HG03139 (cell line): ENCODE measurements at regions not wholly inside any gene's neighbourhood (a gene's known extent, or its start where the extent isn't known, plus 50 kb on each side); places are given as distances from the start of the nearest gene placed in this dataset.
"Not testable (repeated sequence)": the region's sequence is repeated elsewhere in the genome, so short reads cannot be mapped to it uniquely, and the experiment has no call there.

Source experiments
- ATAC-seq: cut with Tn5 transposase; IDR thresholded peaks from one replicate; pipeline ENCODE4 v1.9.1; 2021; ENCODE audit not compliant: unreplicated experiment

DNA sequence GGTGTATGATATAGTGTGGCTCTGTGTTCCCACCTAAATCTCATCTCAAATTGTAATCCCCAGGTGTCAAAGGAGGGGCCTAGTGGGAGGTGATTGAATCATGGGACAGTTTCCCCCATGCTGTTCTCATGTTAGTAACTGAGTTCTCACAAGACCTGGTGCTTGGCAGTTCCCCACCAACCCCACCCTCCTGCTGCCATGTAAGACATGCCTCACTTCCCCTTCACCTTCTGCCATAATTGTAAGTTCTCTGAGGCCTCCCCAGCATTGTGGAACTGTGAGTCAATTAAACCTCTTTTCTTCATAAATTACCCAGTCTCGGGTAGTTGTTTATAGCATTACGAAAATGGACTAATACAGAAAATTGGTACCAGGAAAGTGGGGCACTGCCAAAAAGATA lies 1705.3 kb downstream of the NCAM2 start:
- no peak for ATAC-seq

DNA sequence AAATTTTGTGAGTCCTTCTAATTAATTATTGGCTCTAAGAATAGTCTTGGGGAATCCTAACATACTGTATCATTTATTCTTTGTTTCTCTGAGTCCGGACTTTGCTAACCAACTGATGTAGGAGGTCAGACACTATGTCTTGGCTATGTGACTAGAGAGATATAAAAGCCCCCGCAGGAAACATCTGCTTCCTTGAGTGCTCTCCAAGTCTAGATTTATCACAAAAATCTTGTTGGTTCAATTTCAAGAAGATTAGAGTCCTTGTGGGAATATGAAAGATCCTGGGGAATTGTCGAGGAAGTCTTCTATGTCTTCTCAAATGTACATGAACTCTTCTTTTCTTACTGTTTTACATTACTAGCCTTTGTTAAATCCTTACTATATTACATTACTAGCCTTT lies 1712.5 kb downstream of the NCAM2 start:
- ATAC-seq: no peak

DNA sequence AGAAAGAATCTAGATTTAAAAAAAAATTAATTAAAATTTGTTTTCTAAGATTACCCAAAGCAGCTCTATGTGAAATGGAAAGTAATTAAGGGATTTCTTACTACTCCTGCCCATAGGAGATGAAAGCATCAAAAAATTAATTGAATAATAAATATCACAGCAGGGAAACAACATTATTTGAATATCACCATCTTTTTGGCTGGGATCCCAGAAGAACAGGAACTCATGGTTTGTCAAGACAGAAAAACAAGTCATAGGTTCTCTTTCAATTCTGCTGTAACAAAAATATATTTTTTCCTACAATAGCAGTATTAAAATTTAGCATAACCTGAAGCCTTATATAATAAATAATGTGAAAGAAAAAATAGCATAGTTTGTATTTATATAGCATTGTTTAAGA lies 1713.4 kb downstream of the NCAM2 start:
- ATAC-seq: no peak

DNA sequence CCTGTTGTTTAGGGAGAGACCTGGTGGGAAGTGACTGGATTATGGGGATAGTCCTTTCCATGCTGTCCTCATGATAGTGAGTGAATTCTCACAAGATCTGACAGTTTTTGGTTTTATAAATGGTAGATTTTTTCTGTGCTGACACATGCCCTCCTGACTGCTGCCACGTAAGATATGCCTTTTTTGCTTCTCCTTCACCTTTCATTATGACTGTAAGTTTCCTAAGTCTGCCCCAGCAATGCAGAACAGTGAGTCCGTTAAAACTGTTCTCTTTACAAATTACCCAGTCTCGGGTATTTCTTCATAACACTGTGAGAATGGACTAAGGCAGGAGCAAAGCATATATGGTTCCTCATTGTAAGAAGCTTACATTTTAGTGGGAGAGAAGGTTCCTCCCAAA lies 1727.2 kb downstream of the NCAM2 start:
- ATAC-seq: no peak

DNA sequence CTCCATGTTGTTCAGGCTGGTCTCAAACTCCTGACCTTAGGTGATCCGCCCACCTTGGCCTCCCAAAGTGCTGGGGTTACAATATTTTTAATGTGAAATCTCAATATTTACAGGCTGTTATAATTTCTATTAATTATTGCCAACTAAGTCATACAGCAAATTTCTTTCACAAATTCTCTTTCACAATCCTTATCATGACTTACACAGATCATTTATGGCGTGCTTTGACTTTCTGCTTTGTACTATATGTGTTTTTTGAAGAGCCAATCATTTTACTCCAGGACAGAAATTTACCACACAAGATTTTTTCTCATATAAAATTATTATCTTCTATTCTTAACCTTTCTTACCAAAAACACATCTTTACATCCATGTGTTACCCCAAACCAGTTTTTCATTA lies 1729.9 kb downstream of the NCAM2 start:
- ATAC-seq: no peak

- no peak for ATAC-seq
Observed at GRCh38 chr21:22743085-22743484, 1744.9 kb downstream of the NCAM2 start.

- ATAC-seq: no peak
Observed at GRCh38 chr21:22754746-22755145, 1756.5 kb downstream of the NCAM2 start.

DNA sequence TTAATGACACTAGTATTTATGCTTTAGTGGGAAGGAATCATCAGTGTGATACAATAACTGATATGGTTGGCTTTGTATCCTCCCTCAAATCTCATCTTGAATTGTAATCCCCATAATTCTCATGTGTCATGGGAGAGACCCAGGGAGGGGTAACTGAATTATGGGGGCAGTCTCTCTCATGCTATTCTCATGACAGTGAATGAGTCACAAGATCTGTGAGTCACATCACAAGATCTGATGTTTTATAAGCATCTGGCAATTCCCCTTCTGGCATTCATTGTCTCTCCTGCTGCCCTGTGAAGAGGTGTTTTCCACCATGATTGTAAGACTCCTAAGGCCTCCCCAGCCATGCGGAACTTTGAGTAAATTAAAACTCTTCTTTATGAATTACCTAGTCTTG lies 1760.3 kb downstream of the NCAM2 start:
- no peak for ATAC-seq

DNA sequence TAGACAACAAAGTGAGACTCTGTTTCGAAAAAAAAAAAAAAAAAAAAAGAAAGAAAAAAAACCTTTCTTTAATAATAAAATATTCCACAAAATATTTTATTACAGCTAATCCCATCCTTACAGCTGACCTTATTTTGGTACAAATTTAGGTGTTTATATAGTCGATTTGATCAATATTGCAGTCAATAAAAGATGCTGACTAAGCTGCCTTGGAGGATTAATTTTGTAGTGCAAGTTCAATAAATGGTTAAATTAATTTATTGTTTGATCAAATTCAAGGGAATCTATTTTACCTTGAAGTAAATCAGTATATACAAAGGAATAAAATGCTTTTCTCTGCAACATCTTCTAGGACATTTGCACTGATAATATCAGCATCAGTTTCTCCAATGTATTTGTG lies 1764.3 kb downstream of the NCAM2 start:
- no peak for ATAC-seq

- ATAC-seq: no peak
Observed at GRCh38 chr21:22763442-22763841, 1765.2 kb downstream of the NCAM2 start.

GRCh38 chr21:22764222-22764621 lies 1766.0 kb downstream of the NCAM2 start:
- no peak for ATAC-seq

DNA sequence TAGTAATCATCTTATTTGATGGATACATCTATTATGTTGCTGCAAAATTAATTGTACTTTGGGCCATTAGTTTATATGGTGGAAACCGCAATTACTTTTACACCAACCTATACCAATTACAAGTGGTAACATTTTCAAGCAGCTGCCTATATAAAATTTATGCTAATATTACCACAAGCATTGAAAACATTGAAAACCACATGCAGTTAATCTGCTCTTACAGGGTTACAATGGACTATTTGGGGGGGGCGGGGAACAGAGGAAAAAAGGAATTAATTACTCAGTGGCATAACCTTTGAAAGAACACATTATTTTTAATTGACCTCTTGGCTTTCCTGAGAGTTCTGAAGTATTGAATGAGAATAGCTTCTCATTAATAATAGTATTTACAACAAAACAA lies 1793.2 kb downstream of the NCAM2 start:
- no peak for ATAC-seq

GRCh38 chr21:22791986-22792560 lies 1793.9 kb downstream of the NCAM2 start:
- no peak for ATAC-seq

DNA sequence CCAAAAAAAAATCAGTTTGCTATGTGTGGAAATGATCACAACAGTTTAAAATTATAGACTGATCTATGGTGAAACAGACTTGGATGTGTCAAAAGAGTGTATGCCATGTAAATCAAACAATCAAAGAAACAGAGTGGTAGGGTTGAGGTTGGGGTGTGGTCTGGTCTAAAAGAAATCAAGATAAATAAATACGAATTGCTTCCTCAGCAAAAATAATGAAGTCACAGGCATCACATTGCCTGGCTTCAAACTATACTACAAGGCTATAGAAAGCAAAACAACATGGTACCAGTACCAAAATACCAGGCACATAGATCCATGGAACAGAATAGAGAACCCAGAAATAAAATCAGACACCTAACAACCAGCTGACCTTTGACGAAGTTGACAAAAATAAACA lies 1796.9 kb downstream of the NCAM2 start:
- ATAC-seq: no peak

DNA sequence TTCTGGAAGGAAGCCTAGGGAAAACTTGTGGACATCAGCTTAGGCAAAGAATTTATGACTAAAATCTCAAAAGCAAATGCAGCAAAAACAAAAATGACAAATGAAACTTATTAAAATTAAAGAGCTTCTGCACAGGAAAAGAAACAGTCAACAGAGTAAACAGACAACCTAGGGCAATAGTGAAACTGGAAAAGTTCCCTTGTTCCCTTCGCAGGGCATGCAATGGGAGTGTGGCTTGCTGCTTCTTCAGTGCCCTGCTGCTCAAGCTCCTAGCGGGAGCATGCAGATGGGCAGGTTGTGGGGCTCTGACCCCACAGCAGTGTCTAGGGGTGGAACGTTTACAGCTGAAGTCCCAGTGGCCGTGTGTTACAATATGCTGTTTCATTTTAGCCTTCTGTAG lies 1797.4 kb downstream of the NCAM2 start:
- no peak for ATAC-seq

- no peak for ATAC-seq
Observed at GRCh38 chr21:22796147-22796546, 1797.9 kb downstream of the NCAM2 start.

GRCh38 chr21:22804151-22804550 lies 1805.9 kb downstream of the NCAM2 start:
- no peak for ATAC-seq

DNA sequence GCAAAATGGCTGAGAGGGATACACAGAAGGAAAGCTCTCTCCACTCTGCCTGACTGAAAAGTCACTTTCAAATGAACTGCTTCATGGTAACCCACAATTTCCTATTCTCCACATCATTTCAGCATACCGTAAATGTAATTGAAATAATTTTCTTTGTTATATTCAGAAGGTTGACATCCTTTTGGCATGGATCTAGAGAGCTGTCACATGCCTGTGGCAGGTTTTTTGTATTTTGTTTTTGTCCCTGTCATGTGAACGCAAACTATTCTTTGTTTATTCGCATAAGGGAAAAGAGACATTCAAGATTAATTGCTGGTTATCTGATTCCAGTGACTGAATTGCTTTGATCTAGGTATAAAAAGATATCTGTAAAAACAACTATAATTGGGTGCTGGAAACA lies 1808.1 kb downstream of the NCAM2 start:
- ATAC-seq: no peak

DNA sequence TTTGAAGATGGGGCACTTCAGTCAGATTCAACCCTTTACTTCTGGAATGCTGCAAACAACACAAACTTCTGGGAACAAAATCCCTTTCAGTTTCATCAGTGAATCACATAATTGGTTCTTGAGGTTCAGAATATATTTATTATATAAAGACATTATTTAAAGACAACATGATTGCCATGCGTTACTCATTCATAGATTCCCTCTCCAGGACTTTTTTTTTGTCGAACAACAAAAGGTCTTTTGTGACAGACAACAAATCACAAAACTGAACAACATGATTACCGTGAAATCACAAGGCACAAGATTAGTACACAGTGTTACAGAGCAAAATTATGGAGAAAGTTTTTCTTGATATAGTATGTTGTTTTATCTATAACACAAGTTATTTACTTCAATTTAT lies 1815.0 kb downstream of the NCAM2 start:
- ATAC-seq: no peak

DNA sequence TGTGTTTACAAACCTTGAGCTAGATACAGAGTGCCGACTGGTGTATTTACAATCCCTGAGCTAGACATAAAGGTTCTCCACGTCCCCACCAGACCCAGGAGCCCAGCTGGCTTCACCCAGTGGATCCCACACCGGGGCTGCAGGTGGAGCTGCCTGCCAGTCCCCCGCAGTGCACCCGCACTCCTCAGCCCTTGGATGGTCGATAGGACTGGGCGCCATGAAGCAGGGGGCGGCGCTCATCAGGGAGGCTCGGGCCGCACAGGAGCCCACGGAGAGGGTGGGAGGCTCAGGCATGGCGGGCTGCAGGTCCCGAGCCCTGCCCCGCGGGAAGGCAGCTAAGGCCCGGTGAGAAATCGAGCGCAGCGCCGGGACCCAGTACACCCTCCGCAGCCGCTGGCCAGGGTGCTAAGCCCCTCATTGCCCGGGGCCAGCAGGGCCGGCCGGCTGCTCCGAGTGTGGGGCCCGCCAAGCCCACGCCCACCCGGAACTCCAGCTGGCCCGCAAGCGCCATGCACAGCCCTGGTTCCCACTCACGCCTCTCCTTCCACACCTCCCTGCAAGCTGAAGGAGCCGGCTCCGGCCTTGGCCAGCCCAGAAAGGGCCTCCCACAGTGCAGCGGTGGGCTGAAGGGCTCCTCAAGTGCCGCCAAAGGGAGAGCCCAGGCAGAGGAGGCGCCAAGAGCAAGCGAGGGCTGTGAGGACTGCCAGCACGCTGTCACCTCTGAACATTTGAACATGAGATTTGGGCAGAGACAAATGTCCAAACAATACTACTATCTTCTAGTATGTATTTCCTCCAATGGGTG lies 1820.7 kb downstream of the NCAM2 start:
- ATAC-seq: not testable (repeated sequence)

GRCh38 chr21:22827422-22827821 lies 1829.2 kb downstream of the NCAM2 start:
- ATAC-seq: no peak

- ATAC-seq: no peak
Observed at GRCh38 chr21:22842875-22843274, 1844.7 kb downstream of the NCAM2 start.

GRCh38 chr21:22855581-22855980 lies 1857.4 kb downstream of the NCAM2 start:
- ATAC-seq: no peak
